NCI-H187 (cell line): ENCODE measurements at regions not wholly inside any gene's neighbourhood (a gene's known extent, or its start where the extent isn't known, plus 50 kb on each side); places are given as distances from the start of the nearest gene placed in this dataset.
"Not testable (repeated sequence)": the region's sequence is repeated elsewhere in the genome, so short reads cannot be mapped to it uniquely, and the experiment has no call there.

ENCODE experiments used
- DNase-seq, 2 experiments: peaks; one replicate each; lab custom pipeline; 2025; lab: John Stamatoyannopoulos, UW

- no peak for DNase-seq
These were observed 70.0 kb downstream of the LMO4 start for GRCh38 chr1:87398641-87399040.

DNA sequence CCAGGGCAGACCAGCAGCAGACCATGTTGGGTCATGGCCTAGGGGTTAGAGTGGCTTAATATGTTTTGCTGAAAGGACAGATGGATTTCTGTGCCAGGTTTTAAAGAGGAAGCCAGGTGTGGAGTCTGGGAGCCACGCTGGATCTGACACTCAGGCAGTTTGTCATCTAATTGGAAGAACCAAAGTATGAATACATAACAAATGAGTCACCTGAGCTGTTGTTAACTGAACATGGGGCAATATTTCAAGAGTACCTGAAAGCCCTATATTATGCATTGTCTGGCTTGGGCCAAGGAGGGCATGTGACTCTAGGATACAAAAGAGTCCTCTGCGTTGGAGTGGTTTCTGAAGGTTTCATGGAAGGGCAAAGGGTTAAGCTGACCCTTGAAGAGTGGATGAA, 70.6 kb downstream of the LMO4 start:
- peak; percentile 45 to 88 for DNase-seq

GRCh38 chr1:87399701-87400100, 71.0 kb downstream of the LMO4 start:
- DNase-seq: no peak

DNA sequence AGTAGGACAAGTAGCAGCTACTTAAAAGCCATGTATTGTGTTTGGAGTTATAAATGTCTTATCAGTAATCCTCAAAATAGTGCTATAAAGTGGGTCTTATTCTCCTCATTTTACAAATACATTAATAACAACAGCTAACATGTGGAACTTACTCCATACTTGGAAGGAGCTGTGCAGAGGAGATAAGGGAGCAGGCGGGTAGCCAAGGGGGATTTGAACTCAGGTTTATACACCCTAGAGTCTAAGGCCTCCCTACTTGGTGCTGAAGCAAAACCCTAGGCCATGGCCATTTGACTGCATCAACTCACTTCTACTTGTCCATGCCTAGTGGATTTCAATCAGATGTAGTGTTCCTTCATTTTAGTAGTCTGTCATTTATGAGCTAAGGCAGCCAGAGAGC, 72.1 kb downstream of the LMO4 start:
- no peak for DNase-seq

GRCh38 chr1:87402241-87403002, 73.7 kb downstream of the LMO4 start:
- DNase-seq: no peak

DNA sequence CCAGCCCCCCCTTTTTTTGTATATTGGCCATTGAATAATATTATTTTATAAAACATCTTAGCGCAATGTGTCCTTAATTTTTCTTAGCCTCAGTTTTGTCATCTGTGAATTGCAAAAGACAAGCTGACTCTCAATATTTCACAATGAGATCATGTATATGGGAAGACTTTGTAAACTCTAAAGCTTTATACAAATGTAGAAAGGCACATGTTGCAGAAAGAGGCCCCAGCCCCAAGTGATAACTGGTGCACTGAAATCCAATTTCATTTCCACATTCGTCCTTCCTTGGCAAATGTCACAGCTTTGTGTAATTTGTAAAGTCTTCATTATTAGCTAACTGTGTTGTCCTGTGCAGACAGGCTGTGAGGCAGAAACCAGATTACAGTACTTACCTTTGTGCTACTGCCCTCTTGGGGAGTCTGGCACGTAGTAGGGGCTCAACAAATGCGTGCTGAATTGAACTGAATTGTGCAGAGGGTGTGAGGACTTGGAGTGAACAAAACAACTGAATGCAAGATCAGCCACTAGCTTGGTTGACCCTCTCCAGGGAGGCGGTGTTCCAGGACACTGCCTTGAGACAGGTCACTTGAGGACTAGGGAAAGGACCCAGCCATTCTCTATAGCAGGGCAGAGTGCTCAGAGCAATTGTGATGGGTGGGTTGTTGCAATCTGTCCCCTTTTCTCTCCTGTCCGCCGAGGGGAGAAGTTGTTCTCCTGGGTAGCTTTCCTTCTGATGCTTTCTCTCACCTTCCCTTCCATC, 74.6 kb downstream of the LMO4 start:
- DNase-seq: no peak

DNA sequence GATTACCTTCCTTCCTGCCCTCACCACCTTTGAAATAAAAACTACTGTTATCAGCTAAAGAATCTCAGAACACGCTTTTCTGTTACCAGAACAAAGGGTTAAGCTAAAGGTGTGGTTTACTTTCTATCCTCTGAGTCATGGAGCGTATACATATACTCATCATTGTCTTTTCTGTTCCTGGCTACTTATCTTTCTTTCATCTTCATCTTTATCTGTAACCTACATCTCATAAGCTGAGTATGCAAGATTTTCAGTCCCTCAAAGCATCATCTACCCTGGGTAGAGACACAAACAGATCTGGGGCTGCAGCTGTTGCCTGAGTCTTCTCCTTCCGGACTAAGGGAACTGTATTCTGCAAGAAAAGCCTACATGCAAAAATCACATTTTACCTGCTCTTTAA, 75.6 kb downstream of the LMO4 start:
- DNase-seq: no peak

DNA sequence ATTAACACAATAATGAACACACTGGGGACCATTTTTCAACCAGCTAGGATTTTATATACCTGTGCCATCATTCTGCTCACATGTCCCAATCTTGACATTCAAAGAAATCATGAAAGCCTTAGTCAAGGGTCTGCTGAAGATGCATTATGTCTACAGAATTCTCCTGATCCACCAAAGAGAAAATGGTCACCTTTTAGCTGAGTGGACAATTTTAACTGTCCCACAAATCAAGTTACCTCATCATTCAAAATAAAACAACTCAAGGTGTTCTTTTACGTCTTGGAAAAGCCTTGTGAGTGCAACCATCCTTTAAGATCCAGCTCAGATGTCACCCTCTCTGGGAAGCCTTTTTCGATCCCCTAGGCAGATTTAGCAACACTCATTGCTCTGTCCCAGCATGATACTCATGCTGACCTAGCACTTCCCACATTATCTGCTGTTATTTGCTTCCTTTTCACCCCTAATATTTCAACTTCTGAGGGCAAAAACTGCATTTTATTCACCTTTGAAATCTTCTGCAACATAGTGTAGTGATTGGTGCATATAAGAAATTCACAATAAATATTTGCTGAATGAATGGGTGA, 80.1 kb downstream of the LMO4 start:
- no peak for DNase-seq

DNA sequence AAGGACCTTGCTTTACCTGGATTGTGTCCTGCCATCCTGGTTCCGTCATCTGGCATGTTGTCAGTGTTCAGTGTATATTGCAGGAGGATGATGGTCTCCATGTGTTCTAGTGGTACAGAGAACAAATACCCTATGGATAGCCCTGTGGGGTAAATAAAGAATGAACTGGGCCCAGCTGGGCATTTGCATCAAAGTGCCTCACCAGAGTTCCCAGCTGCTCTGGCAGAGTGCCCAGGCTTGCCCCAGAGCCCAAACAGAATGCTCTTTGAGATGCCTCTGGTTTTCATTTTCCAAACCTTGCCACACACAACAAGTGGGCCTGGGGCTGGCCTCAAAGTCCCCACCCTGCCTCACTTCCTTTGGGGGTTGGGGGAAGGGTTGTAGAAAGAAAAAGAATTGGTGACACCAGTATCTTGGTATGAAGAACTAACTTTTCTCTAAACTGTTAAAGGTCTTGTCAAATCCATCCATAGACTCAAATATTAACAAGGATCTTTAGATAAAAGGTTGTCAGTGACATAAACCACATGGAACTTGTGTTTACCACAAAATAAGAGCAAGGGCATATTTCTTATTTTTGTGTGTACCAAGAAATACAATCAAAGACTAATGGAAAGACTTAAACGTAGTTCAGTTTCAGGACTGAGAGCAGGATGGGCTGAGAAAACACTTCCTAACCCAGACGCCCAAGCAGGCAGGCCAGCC, 82.2 kb downstream of the LMO4 start:
- DNase-seq: no peak

- DNase-seq: not testable (repeated sequence)
These were observed 85.2 kb downstream of the LMO4 start for GRCh38 chr1:87413846-87414245.

GRCh38 chr1:87418048-87418447, 89.4 kb downstream of the LMO4 start:
- no peak for DNase-seq

GRCh38 chr1:87421809-87422208, 93.1 kb downstream of the LMO4 start:
- no peak for DNase-seq

- no peak for DNase-seq
These were observed 95.9 kb downstream of the LMO4 start for GRCh38 chr1:87424541-87424940.

- no peak for DNase-seq
These were observed 98.0 kb downstream of the LMO4 start for GRCh38 chr1:87426463-87427249.

DNA sequence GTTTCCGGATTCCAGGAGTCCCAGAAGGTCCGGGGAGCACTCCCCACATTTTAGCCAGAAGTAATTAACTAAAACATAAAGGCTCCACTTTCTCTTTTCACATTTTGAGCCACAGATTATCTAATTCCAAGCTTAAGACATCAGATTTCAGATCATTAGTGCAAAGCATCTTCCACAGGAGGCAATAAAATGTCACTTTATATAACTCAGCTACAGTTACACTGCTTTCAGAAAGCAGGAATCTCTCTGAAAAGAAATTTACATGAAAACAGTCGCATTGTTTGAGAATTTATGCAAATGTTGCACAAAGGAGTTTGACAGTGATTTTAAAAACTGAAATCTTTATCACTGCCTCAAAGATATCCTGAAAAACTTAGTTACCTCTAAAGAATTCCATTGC, 99.7 kb downstream of the LMO4 start:
- no peak for DNase-seq

DNA sequence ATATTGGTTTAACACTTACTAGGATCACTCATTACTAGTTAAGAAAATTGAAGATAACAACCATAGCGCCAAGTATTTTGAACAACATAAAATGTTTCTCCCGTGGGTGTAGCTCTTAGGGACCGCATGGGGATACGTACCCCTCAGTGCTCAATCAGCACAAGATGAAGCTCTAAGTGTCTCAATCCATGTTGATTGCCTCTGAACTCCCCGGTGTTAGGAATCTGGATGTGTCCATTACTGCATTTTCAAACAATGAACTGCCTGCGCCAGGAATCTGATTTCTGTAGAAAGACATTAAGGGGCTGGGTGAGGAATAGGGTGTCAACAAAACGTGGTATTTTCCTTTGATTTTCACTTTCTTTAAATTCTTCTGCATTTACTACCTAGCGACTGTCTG, 100.2 kb downstream of the LMO4 start:
- DNase-seq: no peak

DNA sequence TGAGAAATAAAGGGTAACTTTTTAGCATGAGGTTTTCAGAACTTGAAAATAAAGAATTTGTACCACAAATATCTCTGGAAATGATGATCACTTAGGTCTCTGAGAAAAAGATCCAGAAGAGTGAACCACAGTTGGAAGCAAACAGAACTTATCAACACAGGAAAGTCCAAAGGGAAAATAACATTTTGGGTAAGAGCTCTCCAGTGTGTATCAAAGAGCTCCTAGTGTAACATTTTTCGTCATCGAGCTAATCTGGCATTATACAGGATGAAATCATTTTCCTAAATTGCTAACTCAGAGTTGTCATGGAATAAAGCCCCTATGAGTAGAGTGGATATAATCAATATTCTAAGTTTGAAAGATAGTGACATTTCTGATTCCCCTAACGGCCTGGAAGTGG, 104.0 kb downstream of the LMO4 start:
- DNase-seq: no peak

GRCh38 chr1:87433101-87433500, 104.4 kb downstream of the LMO4 start:
- DNase-seq: not testable (repeated sequence)

GRCh38 chr1:87435484-87435883, 106.8 kb downstream of the LMO4 start:
- DNase-seq: no peak

GRCh38 chr1:87436115-87436514, 107.4 kb downstream of the LMO4 start:
- DNase-seq: not testable (repeated sequence)

GRCh38 chr1:87436534-87436933, 107.9 kb downstream of the LMO4 start:
- no peak for DNase-seq
